ENCODE measurements at regions not wholly inside any gene's neighbourhood (a gene's known extent, or its start where the extent isn't known, plus 50 kb on each side); places are given as distances from the start of the nearest gene placed in this dataset.

DNA sequence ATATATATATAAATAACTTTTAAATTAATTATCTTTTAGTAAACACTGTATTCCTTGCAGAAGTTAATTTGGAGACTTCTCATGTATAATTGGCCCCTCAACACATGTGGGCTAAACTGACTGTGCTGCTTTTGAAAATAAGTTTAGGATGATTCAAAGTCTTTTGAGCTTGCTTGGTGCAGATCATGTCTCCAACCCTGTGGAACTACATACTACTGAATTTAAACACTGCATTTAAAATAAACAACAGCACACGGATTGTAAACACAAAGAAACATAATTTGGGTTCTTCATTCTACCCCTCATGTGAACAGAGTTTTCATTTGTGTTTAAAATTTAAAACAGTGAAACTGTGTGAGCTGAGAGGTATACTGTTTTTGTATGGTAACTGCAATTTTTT lies 167.7 kb downstream of the DDX1 start:
- TF ChIP-seq, protein P1, sequence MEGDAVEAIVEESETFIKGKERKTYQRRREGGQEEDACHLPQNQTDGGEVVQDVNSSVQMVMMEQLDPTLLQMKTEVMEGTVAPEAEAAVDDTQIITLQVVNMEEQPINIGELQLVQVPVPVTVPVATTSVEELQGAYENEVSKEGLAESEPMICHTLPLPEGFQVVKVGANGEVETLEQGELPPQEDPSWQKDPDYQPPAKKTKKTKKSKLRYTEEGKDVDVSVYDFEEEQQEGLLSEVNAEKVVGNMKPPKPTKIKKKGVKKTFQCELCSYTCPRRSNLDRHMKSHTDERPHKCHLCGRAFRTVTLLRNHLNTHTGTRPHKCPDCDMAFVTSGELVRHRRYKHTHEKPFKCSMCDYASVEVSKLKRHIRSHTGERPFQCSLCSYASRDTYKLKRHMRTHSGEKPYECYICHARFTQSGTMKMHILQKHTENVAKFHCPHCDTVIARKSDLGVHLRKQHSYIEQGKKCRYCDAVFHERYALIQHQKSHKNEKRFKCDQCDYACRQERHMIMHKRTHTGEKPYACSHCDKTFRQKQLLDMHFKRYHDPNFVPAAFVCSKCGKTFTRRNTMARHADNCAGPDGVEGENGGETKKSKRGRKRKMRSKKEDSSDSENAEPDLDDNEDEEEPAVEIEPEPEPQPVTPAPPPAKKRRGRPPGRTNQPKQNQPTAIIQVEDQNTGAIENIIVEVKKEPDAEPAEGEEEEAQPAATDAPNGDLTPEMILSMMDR (IDR thresholded peaks at IDR 0.05): no peak
- no peak for TF ChIP-seq POLR2AphosphoS5 (IDR thresholded peaks at IDR 0.05)
